Activated CD4-positive, alpha-beta T cell treated with anti-CD3 and anti-CD28 coated beads, Interleukin-2, amount 50 U/mL, for 16 hours (primary cell): ENCODE measurements at regions not wholly inside any gene's neighbourhood (a gene's known extent, or its start where the extent isn't known, plus 50 kb on each side); places are given as distances from the start of the nearest gene placed in this dataset.
A peak's percentile ranks its signal among the peaks of the same experiment; 100 is the strongest.
"Not testable (repeated sequence)": the region's sequence is repeated elsewhere in the genome, so short reads cannot be mapped to it uniquely, and the experiment has no call there.

Source experiments
- DNase-seq: peaks from one replicate; pipeline ENCODE4 v3.0.0-alpha.2; 2020

GRCh38 chr2:111291566-111291965, 170.9 kb downstream of the BCL2L11 start:
- DNase-seq: peak; percentile 33

GRCh38 chr2:111292232-111292968, 171.7 kb downstream of the BCL2L11 start:
- peak; percentile 29 for DNase-seq

DNA sequence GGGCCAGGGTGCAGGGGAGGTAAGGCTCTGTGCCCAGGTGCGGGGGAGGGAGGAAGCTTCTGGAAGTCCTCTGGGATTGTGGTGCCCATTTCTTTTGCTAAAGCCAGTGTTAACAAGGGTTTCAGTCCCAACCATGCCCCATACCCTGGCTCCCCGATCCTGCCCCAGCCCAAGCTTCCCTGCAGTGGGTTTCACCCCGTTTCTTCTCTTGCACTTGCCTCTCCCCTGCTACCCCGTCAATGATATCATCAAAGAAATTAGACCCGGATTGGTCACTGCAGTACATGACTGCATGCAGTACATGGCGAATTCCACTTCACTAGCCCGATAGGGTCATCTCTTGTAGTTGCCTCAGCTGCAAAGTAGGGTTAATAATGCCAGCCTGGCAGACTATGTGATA, 174.0 kb downstream of the BCL2L11 start:
- DNase-seq: not testable (repeated sequence)

GRCh38 chr2:111296122-111296804, 175.5 kb downstream of the BCL2L11 start:
- DNase-seq: not testable (repeated sequence)

GRCh38 chr2:111297128-111297527, 176.4 kb downstream of the BCL2L11 start:
- DNase-seq: not testable (repeated sequence)

- DNase-seq: not testable (repeated sequence)
These were observed 178.2 kb downstream of the BCL2L11 start for GRCh38 chr2:111298927-111299326.

GRCh38 chr2:111299635-111300034, 178.9 kb downstream of the BCL2L11 start:
- not testable (repeated sequence) for DNase-seq

- DNase-seq: not testable (repeated sequence)
These were observed 181.0 kb downstream of the BCL2L11 start for GRCh38 chr2:111301677-111302076.

DNA sequence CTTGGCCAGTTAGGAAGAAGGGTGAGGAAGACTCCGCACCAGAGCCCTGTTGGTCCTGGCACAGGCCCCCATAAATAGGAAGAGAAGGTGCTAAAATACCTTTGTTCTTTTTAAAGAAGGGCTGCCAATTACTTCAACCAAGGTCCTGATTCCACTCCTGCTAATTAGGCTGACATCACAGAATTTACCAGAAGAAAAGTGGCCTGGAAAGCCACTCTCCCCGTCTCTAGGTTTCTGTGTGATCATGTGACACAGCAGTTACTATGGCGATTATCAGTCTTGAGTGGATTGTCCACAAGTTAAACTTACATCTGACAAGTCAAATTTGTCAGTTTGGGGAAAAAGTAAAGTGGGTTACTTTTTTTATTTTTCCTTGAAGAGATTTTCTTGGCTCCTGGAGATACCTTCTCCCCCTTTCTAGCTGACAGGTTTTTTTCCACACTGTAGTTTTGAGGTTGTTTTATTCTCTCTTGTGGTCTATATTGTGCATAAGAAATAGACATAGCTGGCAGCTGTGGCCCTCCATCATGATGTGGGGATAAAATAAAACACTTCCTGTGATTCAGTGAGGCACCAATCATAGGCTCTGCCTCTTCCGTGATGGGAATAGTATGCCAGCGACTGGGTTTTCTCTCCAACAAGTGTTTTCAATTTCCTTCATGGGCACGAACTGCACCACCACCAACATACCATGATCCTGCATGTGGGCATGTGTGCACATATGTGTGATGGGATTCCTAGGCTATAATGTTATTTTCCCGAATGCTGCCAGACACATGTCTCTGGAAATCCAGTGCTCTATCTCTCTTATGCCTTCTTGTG, 181.9 kb downstream of the BCL2L11 start:
- DNase-seq: not testable (repeated sequence)

- DNase-seq: not testable (repeated sequence)
These were observed 186.6 kb downstream of the BCL2L11 start for GRCh38 chr2:111307302-111307701.

GRCh38 chr2:111309231-111310075, 188.7 kb downstream of the BCL2L11 start:
- DNase-seq: not testable (repeated sequence)

DNA sequence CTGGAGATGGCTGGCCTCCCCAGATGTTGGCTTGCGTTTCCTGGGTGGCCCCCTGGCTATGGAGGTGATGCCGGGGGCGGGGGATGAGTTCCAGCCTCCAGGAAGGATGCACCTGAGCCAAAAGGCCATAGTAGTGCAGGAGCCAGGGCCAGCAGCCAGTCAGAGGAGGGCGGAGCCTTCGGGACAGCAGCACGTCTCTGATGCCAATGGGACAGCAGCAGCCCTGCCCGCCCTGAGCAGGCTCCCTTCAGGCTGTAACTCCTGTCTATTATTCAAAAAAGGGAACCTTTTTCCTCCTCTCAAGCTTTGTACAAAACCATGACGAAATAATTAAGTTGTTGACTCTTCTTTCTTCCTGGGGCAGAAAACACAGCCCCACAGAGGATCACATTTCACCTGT, 189.7 kb downstream of the BCL2L11 start:
- DNase-seq: not testable (repeated sequence)

GRCh38 chr2:111311568-111311967, 190.9 kb downstream of the BCL2L11 start:
- DNase-seq: not testable (repeated sequence)

DNA sequence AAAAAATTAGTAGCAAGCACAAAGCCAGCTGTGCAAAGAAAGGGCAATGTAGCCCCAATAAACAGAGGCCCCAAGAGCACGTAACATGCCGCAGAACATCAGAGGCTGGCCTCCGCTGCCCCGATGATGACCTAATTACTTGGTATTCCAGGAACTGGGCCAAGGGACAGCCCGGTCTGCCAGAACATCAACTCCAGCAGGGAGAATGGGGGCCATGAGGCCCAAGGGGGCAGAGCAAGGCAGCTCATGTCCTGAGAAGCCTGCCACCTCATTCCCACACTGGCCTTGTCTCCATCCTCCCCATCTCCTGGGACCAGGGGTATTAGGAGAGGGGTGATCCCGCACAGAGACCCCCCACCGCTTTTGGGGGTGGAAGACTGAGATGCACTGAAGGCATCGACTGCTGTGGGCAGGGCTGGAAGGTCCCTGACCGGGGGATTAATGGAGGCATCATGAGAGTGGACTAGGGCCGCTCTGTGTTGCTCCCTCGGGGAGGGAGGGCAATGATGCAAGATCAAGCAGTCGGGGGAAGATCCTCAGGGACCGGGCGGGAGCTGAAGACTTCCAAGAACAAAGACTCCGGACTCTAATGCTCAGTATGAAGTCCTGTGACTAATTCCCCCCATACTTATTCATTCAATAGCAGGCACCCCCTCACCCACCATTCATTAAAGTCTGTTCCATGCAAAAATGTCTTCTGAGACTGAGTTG, 192.3 kb downstream of the BCL2L11 start:
- not testable (repeated sequence) for DNase-seq

DNA sequence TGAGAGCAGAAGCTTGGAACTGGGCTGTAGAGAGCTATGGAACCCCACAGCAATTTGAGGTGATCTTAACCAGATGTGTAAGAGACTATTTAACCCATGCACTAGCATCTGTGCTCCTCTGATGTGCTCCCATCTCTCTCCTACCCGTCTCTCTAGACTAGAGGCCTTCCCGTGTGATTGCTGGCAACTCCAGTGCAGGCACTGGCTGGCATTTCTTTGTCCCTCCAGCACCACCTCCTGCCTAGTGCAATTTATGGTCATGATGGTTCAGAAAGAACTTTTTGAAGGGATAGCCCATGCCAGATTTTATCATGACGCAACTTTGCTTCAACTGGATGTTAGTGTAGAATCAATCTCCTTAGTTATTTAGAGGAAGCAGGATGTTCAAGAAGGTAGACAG, 193.0 kb downstream of the BCL2L11 start:
- DNase-seq: not testable (repeated sequence)

DNA sequence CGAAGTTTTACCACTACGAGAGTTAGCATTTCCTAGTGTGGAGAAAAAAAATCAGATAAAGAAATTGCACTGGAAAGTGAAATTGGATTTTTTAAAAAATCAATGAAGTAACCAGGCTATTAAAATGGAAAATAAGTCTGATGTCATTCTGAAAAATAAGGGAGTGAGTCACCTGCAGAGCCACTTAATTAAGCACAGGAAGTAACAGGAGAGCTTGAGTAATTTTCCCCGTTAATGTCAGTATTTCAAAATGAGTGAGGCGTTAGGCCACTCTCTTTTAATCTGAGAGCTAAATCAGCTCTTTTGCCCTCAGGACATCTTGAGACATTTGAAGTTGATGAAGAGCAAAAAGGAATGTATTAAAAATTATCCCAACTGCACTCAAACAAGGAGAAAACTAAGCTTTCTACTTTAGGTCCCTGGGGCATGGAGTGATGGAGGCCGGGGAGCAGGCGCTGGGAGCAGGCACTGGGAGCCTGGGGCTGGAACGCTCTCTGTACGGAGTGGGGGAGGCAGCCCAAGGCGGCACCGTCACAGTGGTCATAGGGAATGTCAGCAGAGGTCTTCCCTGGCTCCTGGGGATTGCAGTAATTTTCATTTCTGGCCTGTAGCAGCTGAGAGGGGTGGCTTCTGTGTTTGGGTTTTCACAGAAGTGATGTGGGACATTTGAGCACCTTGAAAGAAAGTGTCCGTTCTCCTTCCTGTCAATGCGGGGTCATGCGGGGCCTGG, 194.6 kb downstream of the BCL2L11 start:
- peak; percentile 8 for DNase-seq

- peak; percentile 30 for DNase-seq
These were observed 195.6 kb downstream of the BCL2L11 start for GRCh38 chr2:111316221-111316741.

DNA sequence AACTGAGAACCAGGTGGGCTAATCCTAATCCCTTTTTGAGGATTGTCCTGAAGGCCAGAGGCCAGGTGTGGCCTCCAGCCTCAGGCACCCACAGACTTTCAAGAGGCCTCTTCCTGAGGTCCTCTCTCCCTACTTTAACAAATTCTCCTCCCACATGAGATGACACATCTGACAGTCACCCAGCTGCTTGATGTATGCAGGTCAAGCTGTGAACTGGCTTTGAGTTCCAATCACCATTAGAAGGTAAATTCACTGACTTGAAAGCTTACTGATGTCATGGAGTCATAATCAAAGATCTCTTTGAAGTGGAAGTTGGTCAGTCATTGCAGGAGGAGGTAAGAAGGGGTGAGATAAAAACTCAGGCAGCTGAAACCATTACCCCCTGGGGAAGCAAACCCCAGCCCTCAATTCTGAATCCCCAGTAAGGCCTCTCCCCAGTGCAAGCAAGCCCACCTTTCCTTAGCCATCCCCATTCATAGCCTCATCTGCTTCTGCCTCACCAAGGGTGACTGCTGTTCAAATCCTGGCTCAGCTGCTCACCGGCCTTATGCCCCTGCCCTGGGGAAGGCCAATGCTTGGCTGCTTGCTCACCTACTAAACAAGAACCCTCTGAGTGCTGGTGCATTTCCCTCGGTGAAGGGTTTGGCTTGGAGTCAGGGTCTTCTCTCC, 196.3 kb downstream of the BCL2L11 start:
- DNase-seq: not testable (repeated sequence)

GRCh38 chr2:111319552-111319951, 198.8 kb downstream of the BCL2L11 start:
- peak; percentile 63 for DNase-seq

DNA sequence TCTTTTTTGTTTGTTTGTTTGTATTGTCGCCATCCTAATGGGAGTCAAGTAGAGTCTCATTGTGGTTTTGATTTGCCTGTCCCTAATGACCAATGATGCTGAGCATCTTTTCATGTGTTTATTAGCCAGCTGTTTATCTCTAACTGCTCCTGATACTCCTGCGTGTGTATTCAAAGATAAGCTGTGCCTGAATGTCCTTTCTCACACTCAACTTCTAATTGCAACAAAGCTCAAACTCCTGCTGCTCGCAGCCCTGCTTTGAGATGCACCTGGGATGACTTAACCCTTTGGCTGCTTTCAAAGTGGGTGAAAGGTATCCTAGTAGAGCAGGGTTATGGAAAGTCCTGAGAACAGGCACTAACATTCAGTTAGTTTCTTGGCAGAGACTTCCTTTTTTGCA, 199.6 kb downstream of the BCL2L11 start:
- DNase-seq: not testable (repeated sequence)
